ENCODE measurements at regions not wholly inside any gene's neighbourhood (a gene's known extent, or its start where the extent isn't known, plus 50 kb on each side); places are given as distances from the start of the nearest gene placed in this dataset.
"Not testable (repeated sequence)": the region's sequence is repeated elsewhere in the genome, so short reads cannot be mapped to it uniquely, and the experiment has no call there.

DNA sequence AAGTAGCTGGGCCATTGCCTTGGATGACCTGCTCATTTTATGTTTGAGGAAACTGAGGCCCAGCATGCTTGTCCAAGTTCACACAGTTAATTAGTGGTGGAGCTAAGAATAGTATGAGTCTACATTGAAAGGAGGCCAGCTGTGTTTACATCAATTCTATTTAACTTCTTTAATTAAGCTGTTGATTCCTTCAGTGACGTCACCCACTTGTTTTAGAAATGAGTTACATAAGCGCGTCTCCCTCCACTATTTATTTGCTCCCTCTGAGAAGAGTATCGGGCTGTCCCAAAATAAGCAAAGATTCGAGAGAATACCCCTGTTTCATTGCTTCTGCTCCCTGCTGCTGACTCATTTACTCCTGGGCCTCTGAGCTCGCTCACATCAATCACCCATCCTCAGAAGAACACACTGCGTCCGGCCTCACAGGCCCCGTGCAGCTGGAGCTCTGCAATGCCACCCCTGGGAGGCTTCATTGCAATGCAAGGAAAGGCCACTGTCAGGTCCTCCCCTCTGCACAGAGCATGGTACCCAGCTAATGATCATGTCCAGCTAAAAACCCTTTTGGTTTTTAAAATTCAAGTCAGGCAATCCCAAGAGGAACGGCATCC is 74.8 kb upstream of the BMP2 start:
- DNase-seq = no peak

DNA sequence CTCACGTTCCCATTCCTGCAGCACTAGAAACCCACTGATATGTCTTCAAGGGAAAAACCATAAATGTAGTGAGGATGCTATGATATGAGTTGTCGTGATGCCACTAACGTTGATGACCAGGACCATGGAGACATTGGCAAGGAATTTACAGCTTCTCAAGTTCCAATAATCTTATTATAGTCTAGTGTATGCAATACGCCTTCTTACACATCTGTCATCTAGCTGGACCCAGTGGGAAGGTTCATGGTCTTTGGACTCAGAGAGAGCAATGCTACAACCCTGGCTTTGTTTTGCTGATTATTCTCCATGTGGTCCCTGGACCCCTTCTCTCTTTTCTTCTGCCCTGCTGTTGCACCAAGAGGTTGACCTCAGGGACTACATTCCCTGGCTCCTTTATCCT is 76.0 kb upstream of the BMP2 start:
- DNase-seq = no peak

DNA sequence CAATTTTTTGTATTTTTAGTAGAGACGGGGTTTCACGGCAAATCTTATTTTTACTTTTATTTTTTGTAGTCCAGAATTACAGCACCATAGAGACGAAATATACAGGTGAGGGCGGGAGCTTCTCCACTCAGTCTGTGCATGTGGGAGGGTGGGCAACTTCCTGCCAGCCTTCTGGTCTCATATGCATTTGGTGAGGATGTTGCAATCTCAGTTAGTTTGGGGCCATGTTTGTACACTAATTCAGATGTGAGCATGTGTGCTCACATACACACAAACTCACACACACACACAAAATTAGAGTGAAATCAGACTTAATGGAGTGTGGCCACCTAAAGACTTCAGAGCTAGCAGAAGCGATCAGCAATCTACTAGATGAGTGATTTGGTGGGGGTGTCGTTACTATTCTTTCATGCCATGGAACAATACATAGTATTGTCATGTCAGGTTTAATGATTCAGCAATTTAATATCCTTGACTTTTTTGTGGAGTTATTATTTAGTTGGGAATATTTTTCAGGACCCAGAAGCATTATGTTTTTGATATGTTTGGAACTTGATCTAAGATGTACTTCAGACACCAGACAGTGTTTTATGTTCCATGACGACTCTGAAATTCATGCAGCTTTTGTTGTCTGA is 78.0 kb upstream of the BMP2 start:
- DNase-seq = no peak

GRCh38 chr20:6686171-6686570 is 81.3 kb upstream of the BMP2 start:
- DNase-seq = no peak

- DNase-seq = no peak
Observed at GRCh38 chr20:6685626-6686025, 81.9 kb upstream of the BMP2 start.

GRCh38 chr20:6685181-6685582 is 82.3 kb upstream of the BMP2 start:
- DNase-seq = no peak

DNA sequence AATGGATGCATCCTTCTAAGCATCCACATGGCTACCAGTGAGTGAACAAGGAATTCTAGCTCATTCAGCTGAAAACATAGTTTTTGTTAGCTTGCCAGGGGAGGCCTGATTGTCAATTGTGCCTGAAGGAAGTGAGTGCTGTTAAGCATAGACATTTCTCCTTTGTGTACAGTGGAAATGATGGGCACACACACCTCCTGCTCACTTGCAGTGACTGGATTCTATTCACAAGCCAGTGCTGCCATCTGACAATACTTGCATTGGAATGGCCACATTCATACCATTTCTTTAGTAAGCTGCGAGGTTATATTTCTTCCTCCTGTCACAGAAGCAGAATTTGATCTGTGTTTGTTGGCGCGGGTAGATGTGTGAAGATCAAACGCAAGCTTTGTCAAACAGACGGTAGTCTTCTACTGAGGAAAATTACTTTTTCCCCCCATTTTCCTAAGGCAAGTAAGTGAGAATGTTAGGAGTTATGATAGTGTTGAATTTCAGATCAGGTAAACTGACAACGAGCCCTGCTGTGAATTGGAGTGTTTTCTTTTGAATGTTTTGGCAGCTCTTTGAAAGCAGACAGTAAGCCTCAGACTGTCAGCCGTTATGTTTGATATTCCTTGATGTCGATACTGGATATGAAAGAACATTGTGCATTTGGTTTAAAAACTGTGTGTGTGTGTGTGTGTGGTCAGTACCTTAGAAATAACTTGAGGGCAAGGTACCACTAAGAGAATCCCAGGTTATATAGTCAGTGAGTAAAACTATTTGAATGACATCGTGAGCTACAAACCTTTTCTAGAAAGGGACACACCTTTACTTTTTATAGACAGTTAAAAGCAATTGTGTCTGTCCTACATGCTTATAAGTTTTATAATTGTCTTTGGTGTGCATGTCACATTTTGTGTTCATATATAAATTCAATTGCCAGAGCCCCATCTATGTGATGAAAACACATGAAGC is 84.2 kb upstream of the BMP2 start:
- DNase-seq = no peak

- DNase-seq = no peak
Observed at GRCh38 chr20:6680854-6681253, 86.6 kb upstream of the BMP2 start.

DNA sequence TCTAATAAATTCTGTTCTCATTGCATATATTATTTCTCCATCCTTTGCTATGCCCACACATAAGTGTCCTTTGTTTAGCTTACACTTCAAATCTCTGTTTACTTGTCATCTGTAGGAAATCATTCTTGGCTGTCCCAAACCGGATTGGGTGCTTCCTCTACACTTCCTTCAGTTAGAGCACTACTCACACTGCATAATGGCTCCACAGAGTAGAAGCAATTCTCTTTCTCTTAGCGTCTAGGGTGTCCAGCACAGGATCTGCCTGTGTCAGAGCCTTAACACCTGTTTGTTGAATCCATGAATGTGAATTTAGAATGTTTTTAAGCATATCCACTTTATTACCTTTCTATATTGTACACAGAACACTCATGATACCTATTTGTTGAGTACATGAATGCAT is 87.0 kb upstream of the BMP2 start:
- DNase-seq = no peak

GRCh38 chr20:6679086-6679485 is 88.4 kb upstream of the BMP2 start:
- no peak for DNase-seq

GRCh38 chr20:6678101-6678500 is 89.4 kb upstream of the BMP2 start:
- no peak for DNase-seq

- no peak for DNase-seq
Observed at GRCh38 chr20:6674831-6675230, 92.7 kb upstream of the BMP2 start.

- no peak for DNase-seq
Observed at GRCh38 chr20:6673071-6673470, 94.4 kb upstream of the BMP2 start.

- no peak for DNase-seq
Observed at GRCh38 chr20:6671829-6672228, 95.7 kb upstream of the BMP2 start.

DNA sequence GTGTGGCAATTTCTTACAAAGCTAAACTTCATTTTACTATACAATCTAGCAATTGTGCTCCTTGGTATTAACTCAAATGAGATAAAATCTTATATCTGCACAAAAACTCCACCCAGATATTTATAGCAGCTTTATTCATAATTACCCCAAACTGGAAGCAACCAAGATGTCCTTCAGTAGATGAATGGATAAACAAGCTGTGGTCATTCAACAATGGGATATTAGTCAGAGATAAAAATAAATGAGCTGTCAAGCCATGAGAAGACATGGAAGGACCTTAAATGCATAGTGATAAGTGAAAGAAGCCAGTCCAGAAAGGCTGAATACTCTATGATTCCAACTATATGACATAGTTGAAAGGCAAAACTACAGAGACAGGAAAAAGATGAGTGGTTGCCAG is 98.9 kb upstream of the BMP2 start:
- no peak for DNase-seq

DNA sequence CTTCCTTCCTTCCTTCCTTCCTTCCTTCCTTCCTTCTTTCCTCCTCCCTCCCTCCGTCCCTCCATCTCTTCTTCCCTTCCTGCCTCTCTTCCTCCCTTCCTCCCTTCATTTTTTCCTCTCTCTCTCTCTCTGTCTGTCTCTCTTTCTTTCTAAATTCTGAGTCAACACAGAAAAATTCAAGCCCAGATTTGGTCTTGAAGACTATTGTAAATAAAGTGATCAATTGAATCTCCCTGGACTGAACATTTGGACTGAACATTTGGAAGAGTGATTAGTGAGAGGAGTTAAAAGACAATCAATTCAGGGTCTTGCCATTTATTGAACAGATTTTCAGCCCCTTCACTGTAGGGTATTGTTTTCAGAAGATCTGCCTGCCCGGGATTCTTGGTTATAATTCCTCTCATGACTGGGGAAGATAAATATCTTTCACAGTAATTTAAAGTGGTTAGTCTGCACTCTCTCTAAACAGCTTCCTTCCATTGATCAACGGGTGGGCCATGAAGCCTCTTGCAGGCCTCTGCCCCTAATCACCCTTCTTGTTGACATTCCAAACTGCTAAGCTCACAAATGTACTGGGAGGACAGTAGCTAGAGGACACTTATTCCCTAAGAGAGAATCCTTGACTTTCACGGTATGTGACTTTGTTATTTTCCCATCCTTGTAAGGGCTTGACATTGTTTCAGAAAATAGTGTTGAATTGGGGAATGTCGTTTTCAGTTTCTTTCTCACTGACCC is 101.7 kb upstream of the BMP2 start:
- DNase-seq = no peak

DNA sequence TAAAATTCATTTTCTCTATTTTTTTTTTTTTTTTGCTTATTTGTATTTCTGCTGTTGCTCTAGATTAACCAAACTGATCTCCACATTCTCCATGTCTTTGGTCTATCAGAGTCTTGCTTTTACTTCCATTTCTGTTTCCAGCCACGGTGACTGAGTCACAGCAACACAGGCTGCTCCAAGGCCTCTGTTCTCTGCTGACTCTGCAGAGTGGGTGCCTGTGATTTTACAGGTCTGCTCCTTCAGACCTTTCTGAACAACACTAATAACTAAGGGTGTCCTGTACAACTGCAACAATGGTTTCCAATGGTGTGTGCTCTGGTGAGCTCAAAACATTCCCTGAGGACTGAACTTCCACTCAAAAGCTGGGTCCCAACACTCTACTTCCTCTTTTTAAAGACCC is 102.3 kb upstream of the BMP2 start:
- no peak for DNase-seq

DNA sequence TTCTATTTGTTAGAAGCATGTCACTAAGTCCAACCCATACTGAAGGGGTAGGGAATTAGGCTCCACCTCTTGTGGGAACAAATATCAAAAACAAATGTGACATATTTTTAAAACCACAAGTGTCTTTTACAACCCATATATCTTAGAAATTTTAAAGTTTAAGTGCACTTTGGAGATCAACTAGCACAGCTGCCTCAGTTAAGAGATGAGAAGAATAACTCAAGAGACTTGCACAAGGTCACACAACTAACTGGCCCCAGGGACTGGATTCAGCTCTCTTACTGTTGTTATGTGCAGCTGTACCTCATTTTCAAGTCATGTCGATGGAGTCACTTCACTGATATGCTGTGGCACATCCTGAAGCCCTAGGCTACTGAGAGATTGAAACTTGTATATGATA is 102.9 kb upstream of the BMP2 start:
- DNase-seq = no peak

- DNase-seq = no peak
Observed at GRCh38 chr20:6663751-6664388, 103.6 kb upstream of the BMP2 start.

- DNase-seq = no peak
Observed at GRCh38 chr20:6663104-6663503, 104.4 kb upstream of the BMP2 start.

- no peak for DNase-seq
Observed at GRCh38 chr20:6662309-6662708, 105.2 kb upstream of the BMP2 start.

GRCh38 chr20:6660441-6660840 is 107.0 kb upstream of the BMP2 start:
- no peak for DNase-seq

DNA sequence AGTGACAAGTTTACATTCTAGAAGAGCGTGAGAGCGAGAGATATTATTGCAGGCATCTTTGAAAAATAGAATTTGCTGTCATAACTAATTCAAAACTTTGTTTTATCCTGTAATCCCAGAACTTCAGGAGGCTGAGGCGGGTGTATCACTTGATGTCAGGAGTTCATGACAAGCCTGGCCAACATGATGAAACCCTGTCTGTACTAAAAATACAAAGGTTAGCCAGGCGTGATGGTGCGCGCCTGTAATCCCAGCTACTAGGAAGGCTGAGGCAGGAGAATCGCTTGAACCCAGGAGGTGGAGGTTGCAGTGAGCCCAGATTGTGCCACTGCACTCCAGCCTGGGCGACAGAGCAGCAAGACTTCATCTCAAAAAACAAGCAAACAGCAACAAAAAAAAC is 108.6 kb upstream of the BMP2 start:
- DNase-seq = not testable (repeated sequence)

Data from activated CD4-positive, alpha-beta T cell treated with anti-CD3 and anti-CD28 coated beads, Interleukin-2, amount 50 U/mL, for 16 hours (primary cell).